B cell (primary cell): ENCODE measurements at regions not wholly inside any gene's neighbourhood (a gene's known extent, or its start where the extent isn't known, plus 50 kb on each side); places are given as distances from the start of the nearest gene placed in this dataset.

Source experiments
- ATAC-seq: fragments of 200-7000 bp; cut with Tn5 transposase; one replicate; pipeline ENCODE4 v1.10.0; 2021; ENCODE audit warnings: low read depth, mild to moderate bottlenecking, moderate number of reproducible peaks, moderate library complexity
- CTCF ChIA-PET: fragments of 350-600 bp; sonication (Branson Sonifier 250); formaldehyde crosslinking; loops from one replicate; lab custom pipeline; 2021; ENCODE audit warnings: antibody characterized with exemption, inconsistent platforms; lab: Charles Lee
- POLR2A ChIA-PET: fragments of 350-600 bp; sonication (Branson Sonifier 250); formaldehyde crosslinking; loops from one replicate; lab custom pipeline; 2021; ENCODE audit warnings: antibody characterized with exemption; lab: Charles Lee
- DNase-seq: peaks from one replicate; pipeline ENCODE4 v3.0.0; 2013
- H2AFZ ChIP-seq: 2 replicates; pipeline ENCODE4 v1.6.1; 2012; ENCODE audit warnings: mild to moderate bottlenecking, low read depth, low read length; ENCODE audit not compliant: insufficient read depth, poor library complexity, severe bottlenecking
- H3K27ac ChIP-seq, 2 donors: 1 replicate in 1 of 2; 2 replicates in 1 of 2; pipeline ENCODE4 v1.5.1; 2012 to 2013; ENCODE audit warnings: low read length in 2 of 2, mild to moderate bottlenecking in 2 of 2, moderate library complexity in 1 of 2
- H3K27me3 ChIP-seq, 4 experiments: fragments of 200-600 bp in 1 of 4; sonication (generic) in 1 of 4; replicated peaks in 1 of 4; 1 replicate in 2 of 4; 2 replicates in 2 of 4; pipeline versions ENCODE4 v1.6.1 to v1.7.0; 2013 to 2016; ENCODE audit warnings: low read length in 3 of 4, mild to moderate bottlenecking in 2 of 4, mixed read lengths in 1 of 4, moderate library complexity in 1 of 4; ENCODE audit not compliant: insufficient read depth in 4 of 4, control insufficient read depth in 3 of 4; ENCODE audit errors: control extremely low read depth in 1 of 4
- H3K36me3 ChIP-seq, 2 experiments: replicated peaks in 1 of 2; 1 replicate in 1 of 2; 2 replicates in 1 of 2; pipeline versions ENCODE4 v1.6.1 to v1.7.1; 2013; ENCODE audit warnings: low read length in 1 of 2; ENCODE audit not compliant: insufficient read depth in 2 of 2, control insufficient read depth in 1 of 2; ENCODE audit errors: control extremely low read depth in 1 of 2, extremely low read depth in 1 of 2
- H3K4me1 ChIP-seq, 2 donors: fragments of 200-600 bp in 1 of 2; sonication (generic) in 1 of 2; 1 replicate in 1 of 2; 2 replicates in 1 of 2; pipeline versions ENCODE4 v1.5.1 to v1.6.1; 2013 to 2017; ENCODE audit warnings: low read length in 2 of 2; ENCODE audit not compliant: control insufficient read depth in 2 of 2, insufficient read depth in 2 of 2
- H3K4me2 ChIP-seq: replicated peaks from 2 replicates; pipeline ENCODE3; 2012; ENCODE audit warnings: mild to moderate bottlenecking, low read depth, low read length; ENCODE audit not compliant: poor library complexity, severe bottlenecking
- H3K4me3 ChIP-seq, 5 experiments: fragments of 200-600 bp in 1 of 5; sonication (generic) in 1 of 5; 1 replicate in 3 of 5; 2 replicates in 2 of 5; pipeline versions ENCODE4 v1.5.1 to v1.7.0; 2011 to 2016; ENCODE audit warnings: low read length in 4 of 5, mild to moderate bottlenecking in 4 of 5, low read depth in 2 of 5, control low read depth in 1 of 5, moderate library complexity in 1 of 5; ENCODE audit not compliant: insufficient read depth in 1 of 5; ENCODE audit errors: control extremely low read depth in 1 of 5, extremely low read depth in 1 of 5
- H3K79me2 ChIP-seq: fragments of 200-600 bp; sonication (generic); one replicate; pipeline ENCODE4 v1.6.0; 2016; ENCODE audit warnings: low read length; ENCODE audit not compliant: control insufficient read depth, insufficient read depth
- H3K9ac ChIP-seq: fragments of 200-600 bp; sonication (generic); 2 replicates; pipeline ENCODE4 v1.6.1; 2017; ENCODE audit warnings: mild to moderate bottlenecking, low read length, moderate library complexity
- H3K9me3 ChIP-seq, 3 donors: one replicate each; pipeline versions ENCODE4 v1.6.1 to v1.7.1; 2013; ENCODE audit warnings: low read length in 2 of 3; ENCODE audit not compliant: control insufficient read depth in 2 of 3, insufficient read depth in 1 of 3; ENCODE audit errors: control extremely low read depth in 1 of 3
- H4K20me1 ChIP-seq: 2 replicates; pipeline ENCODE4 v1.6.0; 2012; ENCODE audit warnings: mild to moderate bottlenecking, low read length; ENCODE audit not compliant: insufficient read depth, control insufficient read depth, poor library complexity, severe bottlenecking
- H3K27ac Mint-ChIP-seq: one replicate; pipeline ENCODE4 v1.8.0; 2021; ENCODE audit warnings: mixed read lengths
- H3K27me3 Mint-ChIP-seq: one replicate; pipeline ENCODE4 v1.8.0; 2021; ENCODE audit warnings: mixed read lengths
- H3K4me1 Mint-ChIP-seq: one replicate; pipeline ENCODE4 v1.8.0; 2021; ENCODE audit warnings: mixed read lengths
- H3K4me3 Mint-ChIP-seq: one replicate; pipeline ENCODE4 v1.8.0; 2021; ENCODE audit warnings: mixed read lengths
- H3K9me3 Mint-ChIP-seq: one replicate; pipeline ENCODE4 v1.8.0; 2022; ENCODE audit warnings: mixed read lengths; ENCODE audit not compliant: insufficient read depth
- EZH2 ChIP-seq: IDR thresholded peaks from 2 replicates; pipeline ENCODE4 v1.6.1; 2012; ENCODE audit warnings: borderline replicate concordance, low read depth, mild to moderate bottlenecking, moderate library complexity, low read length; ENCODE audit not compliant: insufficient read depth, poor library complexity, severe bottlenecking
- WGBS: methylation state at CpG from one replicate; pipeline ENCODE4 v1.1.5; 2013; ENCODE audit warnings: missing lambda C conversion rate; ENCODE audit not compliant: insufficient coverage; 5-methylcytosine and 5-hydroxymethylcytosine counted together
- intact Hi-C: fragments of 100-400 bp; cut with micrococcal nuclease; formaldehyde crosslinking; loops from one replicate; pipeline ENCODE4 v1.10.0; 2022
- TF ChIP-seq, protein P1 (sequence below): fragments of 200-600 bp; IDR thresholded peaks from one replicate; pipeline ENCODE4 v1.8.0; 2022; ENCODE audit warnings: antibody characterized with exemption, mild to moderate bottlenecking

DNA sequence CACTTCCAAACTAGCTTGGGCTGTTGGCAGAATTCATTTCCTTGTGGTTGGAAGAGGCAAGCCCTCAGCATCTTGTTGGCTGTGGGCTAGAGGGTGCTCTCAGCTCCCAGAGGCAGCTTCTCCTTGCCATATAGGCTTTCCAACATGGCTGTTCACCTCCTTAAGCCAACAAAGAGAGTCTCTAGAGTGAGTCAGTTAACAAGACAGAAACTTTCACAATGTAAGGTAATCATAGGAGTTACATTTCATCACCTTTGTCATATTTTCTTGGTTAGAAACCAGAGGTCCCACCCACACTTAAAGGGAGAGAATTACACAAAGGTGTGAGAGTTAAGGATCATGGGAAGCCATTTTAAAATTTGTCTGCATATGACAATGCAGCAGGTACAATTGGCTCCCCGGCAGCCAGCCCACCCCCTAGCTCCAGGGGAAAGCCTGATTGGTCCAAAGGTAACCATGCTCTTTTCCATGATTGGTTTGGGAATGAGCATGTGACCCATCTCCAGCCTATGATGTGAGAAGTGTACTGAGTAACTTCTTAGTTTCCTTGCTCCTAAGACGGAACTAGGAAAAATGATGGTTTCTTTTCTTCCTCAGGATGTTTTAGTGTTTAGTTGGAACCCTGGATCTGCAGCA, 109.8 kb upstream of the MSX2 start:
- Mint-ChIP-seq H3K4me1 (no peaks in the 10 kb centered on the region), H3K4me3 (no peak overlapping the region), H3K9me3 (no peaks in the 10 kb centered on the region), H3K27me3 (no peaks in the 10 kb centered on the region), H3K27ac (no peak overlapping the region)
- intact Hi-C loops, result no loop called here
- Histone ChIP-seq H2AFZ (no peak overlapping the region), H3K27ac (no peak overlapping the region), H3K4me2 (no peak overlapping the region), H3K27me3 (no peaks in the 10 kb centered on the region), H3K9me3 (peaks cover 0 to 14% (median 0%) of the 10 kb centered on the region in 3 donors), H3K79me2 (no peaks in the 10 kb centered on the region), H3K4me1 (no peaks in the 10 kb centered on the region), H3K36me3 (no peaks in the 10 kb centered on the region), H4K20me1 (no peaks in the 10 kb centered on the region), H3K4me3 (no peak overlapping the region), H3K9ac (no peak overlapping the region)
- ChIA-PET POLR2A (no interaction called here), CTCF (interaction anchor here (0.6 kb wide), 1 partner anchor 47 kb away, joined by 4 read pairs; no protein-coding TSS in a partner anchor)
- no peak for TF ChIP-seq EZH2
- TF ChIP-seq, protein P1, sequence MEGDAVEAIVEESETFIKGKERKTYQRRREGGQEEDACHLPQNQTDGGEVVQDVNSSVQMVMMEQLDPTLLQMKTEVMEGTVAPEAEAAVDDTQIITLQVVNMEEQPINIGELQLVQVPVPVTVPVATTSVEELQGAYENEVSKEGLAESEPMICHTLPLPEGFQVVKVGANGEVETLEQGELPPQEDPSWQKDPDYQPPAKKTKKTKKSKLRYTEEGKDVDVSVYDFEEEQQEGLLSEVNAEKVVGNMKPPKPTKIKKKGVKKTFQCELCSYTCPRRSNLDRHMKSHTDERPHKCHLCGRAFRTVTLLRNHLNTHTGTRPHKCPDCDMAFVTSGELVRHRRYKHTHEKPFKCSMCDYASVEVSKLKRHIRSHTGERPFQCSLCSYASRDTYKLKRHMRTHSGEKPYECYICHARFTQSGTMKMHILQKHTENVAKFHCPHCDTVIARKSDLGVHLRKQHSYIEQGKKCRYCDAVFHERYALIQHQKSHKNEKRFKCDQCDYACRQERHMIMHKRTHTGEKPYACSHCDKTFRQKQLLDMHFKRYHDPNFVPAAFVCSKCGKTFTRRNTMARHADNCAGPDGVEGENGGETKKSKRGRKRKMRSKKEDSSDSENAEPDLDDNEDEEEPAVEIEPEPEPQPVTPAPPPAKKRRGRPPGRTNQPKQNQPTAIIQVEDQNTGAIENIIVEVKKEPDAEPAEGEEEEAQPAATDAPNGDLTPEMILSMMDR, result no peak
- 100% methylated on average over 2 of the region's 2 CpGs for WGBS
- DNase-seq (no peak), ATAC-seq (no peak)

DNA sequence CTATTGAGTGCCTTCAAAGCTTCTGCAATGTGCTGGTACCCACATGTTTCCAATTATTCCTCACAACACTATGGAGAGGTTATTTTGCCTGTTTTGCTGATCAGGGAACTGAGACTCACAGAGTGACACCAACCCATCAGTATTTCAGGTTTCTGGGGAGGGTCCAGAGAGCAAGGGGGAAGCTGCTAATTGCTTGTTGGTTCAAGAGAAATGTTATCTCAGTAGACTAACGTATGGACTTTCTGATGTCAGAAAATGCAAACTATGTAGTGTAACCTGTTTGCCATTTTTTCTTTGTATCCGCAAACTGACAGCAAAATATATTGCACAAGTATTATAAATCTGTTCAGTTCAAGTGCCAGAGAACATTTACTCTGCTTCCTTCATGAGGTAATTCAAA, 108.3 kb upstream of the MSX2 start:
- H3K9ac ChIP-seq, result no peak overlapping the region
- ChIA-PET POLR2A (no interaction called here), CTCF (no interaction called here)
- no CpG with 5 or more reads among the region's 2 CpGs for WGBS
- Mint-ChIP-seq H3K4me1 (no peaks in the 10 kb centered on the region), H3K4me3 (no peak overlapping the region), H3K27ac (no peak overlapping the region), H3K9me3 (no peaks in the 10 kb centered on the region), H3K27me3 (peaks cover 2% of the 10 kb centered on the region)
- no peaks in the 10 kb centered on the region for H3K79me2 ChIP-seq
- H2AFZ ChIP-seq, result no peak overlapping the region
- H3K4me2 ChIP-seq, result no peak overlapping the region
- TF ChIP-seq EZH2, result no peak
- TF ChIP-seq, protein P1, result no peak
- no peaks in the 10 kb centered on the region for H3K36me3 ChIP-seq
- DNase-seq, result no peak
- no peak overlapping the region for H3K4me3 ChIP-seq
- H3K9me3 ChIP-seq, result peaks cover 0 to 14% (median 0%) of the 10 kb centered on the region in 3 donors
- ATAC-seq, result no peak
- no peaks in the 10 kb centered on the region for H3K27me3 ChIP-seq
- no peaks in the 10 kb centered on the region for H4K20me1 ChIP-seq
- H3K4me1 ChIP-seq, result no peaks in the 10 kb centered on the region
- no peak overlapping the region for H3K27ac ChIP-seq
- intact Hi-C loops, result no loop called here
